Neural cell (in vitro differentiated cells): ENCODE measurements at regions not wholly inside any gene's neighbourhood (a gene's known extent, or its start where the extent isn't known, plus 50 kb on each side); places are given as distances from the start of the nearest gene placed in this dataset.

Source experiments
- EP300 ChIP-seq: fragments of 450-650 bp; conservative IDR thresholded peaks from 2 replicates; pipeline ENCODE4 v1.6.1; 2014; ENCODE audit warnings: antibody characterized with exemption, mild to moderate bottlenecking, moderate library complexity; ENCODE audit not compliant: poor library complexity, severe bottlenecking
- EZH2 ChIP-seq: fragments of 200-600, 300-800 bp; shearing (Covaris generic), sonication (generic); IDR thresholded peaks from 2 replicates; pipeline ENCODE4 v1.6.1; 2014; ENCODE audit warnings: antibody characterized with exemption, low read length, borderline replicate concordance, mild to moderate bottlenecking; ENCODE audit not compliant: insufficient read depth, poor library complexity, severe bottlenecking
- POLR2AphosphoS5 ChIP-seq: IDR thresholded peaks from 2 replicates; pipeline ENCODE4 v1.6.1; 2012
- RAD21 ChIP-seq: fragments of 450-650 bp; conservative IDR thresholded peaks from 2 replicates; pipeline ENCODE4 v1.6.1; 2014; ENCODE audit warnings: antibody characterized with exemption, mild to moderate bottlenecking, moderate library complexity
- SMC3 ChIP-seq: fragments of 450-650 bp; conservative IDR thresholded peaks from 2 replicates; pipeline ENCODE4 v1.6.1; 2014; ENCODE audit warnings: antibody characterized with exemption, mild to moderate bottlenecking, moderate library complexity; ENCODE audit not compliant: poor library complexity
- TF ChIP-seq, protein P1 (sequence below): IDR thresholded peaks from 2 replicates; pipeline ENCODE4 v1.6.1; 2012; ENCODE audit warnings: borderline replicate concordance
- TF ChIP-seq, protein P2 (sequence below): fragments of 450-650 bp; IDR thresholded peaks from 2 replicates; pipeline ENCODE4 v1.5.1; 2014; ENCODE audit warnings: antibody characterized with exemption, mild to moderate bottlenecking, moderate library complexity; ENCODE audit not compliant: poor library complexity, severe bottlenecking

DNA sequence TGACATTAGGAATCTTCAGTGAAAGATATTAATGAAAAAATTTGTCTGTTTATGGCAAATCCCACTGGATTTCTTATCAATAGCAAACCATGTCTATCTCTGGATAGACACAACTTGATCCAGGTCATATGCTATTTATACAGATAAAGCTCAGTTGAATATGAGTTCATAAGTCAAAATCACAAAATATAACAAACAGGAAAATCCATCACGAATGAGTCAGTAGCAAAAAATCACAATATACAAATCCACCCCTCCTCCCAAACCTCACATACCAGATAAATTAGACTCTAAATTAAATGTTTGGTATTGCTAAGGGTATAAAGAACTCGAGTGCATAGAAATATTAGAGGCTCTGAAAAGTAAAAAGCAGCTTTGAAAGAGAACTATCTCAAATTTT, 420.5 kb downstream of the TLL1 start:
- TF ChIP-seq, protein P1, sequence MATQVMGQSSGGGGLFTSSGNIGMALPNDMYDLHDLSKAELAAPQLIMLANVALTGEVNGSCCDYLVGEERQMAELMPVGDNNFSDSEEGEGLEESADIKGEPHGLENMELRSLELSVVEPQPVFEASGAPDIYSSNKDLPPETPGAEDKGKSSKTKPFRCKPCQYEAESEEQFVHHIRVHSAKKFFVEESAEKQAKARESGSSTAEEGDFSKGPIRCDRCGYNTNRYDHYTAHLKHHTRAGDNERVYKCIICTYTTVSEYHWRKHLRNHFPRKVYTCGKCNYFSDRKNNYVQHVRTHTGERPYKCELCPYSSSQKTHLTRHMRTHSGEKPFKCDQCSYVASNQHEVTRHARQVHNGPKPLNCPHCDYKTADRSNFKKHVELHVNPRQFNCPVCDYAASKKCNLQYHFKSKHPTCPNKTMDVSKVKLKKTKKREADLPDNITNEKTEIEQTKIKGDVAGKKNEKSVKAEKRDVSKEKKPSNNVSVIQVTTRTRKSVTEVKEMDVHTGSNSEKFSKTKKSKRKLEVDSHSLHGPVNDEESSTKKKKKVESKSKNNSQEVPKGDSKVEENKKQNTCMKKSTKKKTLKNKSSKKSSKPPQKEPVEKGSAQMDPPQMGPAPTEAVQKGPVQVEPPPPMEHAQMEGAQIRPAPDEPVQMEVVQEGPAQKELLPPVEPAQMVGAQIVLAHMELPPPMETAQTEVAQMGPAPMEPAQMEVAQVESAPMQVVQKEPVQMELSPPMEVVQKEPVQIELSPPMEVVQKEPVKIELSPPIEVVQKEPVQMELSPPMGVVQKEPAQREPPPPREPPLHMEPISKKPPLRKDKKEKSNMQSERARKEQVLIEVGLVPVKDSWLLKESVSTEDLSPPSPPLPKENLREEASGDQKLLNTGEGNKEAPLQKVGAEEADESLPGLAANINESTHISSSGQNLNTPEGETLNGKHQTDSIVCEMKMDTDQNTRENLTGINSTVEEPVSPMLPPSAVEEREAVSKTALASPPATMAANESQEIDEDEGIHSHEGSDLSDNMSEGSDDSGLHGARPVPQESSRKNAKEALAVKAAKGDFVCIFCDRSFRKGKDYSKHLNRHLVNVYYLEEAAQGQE: no peak
- TF ChIP-seq, protein P2, sequence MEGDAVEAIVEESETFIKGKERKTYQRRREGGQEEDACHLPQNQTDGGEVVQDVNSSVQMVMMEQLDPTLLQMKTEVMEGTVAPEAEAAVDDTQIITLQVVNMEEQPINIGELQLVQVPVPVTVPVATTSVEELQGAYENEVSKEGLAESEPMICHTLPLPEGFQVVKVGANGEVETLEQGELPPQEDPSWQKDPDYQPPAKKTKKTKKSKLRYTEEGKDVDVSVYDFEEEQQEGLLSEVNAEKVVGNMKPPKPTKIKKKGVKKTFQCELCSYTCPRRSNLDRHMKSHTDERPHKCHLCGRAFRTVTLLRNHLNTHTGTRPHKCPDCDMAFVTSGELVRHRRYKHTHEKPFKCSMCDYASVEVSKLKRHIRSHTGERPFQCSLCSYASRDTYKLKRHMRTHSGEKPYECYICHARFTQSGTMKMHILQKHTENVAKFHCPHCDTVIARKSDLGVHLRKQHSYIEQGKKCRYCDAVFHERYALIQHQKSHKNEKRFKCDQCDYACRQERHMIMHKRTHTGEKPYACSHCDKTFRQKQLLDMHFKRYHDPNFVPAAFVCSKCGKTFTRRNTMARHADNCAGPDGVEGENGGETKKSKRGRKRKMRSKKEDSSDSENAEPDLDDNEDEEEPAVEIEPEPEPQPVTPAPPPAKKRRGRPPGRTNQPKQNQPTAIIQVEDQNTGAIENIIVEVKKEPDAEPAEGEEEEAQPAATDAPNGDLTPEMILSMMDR: no peak
- TF ChIP-seq EZH2 (no peak), POLR2AphosphoS5 (no peak), EP300 (no peak), SMC3 (no peak), RAD21 (no peak)
